ENCODE measurements at regions not wholly inside any gene's neighbourhood (a gene's known extent, or its start where the extent isn't known, plus 50 kb on each side); places are given as distances from the start of the nearest gene placed in this dataset.
"Not testable (repeated sequence)": the region's sequence is repeated elsewhere in the genome, so short reads cannot be mapped to it uniquely, and the experiment has no call there.

- no peak for TF ChIP-seq CTCF (IDR thresholded peaks at IDR 0.05; ENCODE audit: low read depth, low read length)
- H3K4me3 ChIP-seq (ENCODE audit: low read depth, low read length) = no peak overlapping the region
- no peak for DNase-seq (ENCODE audit: low read depth, low spot score)
- in situ Hi-C loops (cut with HindIII; ENCODE audit: low sequenced_read_pairs) = no loop called here
These were observed 74.8 kb downstream of the TANC2 start for GRCh38 chr17:63040816-63041215.

- DNase-seq (ENCODE audit: low read depth, low spot score) = no peak
- no peak for TF ChIP-seq CTCF (IDR thresholded peaks at IDR 0.05; ENCODE audit: low read depth, low read length)
- in situ Hi-C loops (cut with HindIII; ENCODE audit: low sequenced_read_pairs) = no loop called here
- no peak overlapping the region for H3K4me3 ChIP-seq (ENCODE audit: low read depth, low read length)
These were observed 75.2 kb downstream of the TANC2 start for GRCh38 chr17:63041251-63041650.

- DNase-seq (ENCODE audit: low read depth, low spot score) = no peak
- in situ Hi-C loops (cut with HindIII; ENCODE audit: low sequenced_read_pairs) = no loop called here
- no peak for TF ChIP-seq CTCF (IDR thresholded peaks at IDR 0.05; ENCODE audit: low read depth, low read length)
These were observed 75.7 kb downstream of the TANC2 start for GRCh38 chr17:63041722-63042121.

GRCh38 chr17:63042256-63042812 lies 76.3 kb downstream of the TANC2 start:
- no peak for TF ChIP-seq CTCF (IDR thresholded peaks at IDR 0.05; ENCODE audit: low read depth, low read length)
- H3K4me3 ChIP-seq (ENCODE audit: low read depth, low read length) = no peak overlapping the region

More at GRCh38 chr17:63041722-63042121, 75.7 kb downstream of the TANC2 start:
- H3K4me3 ChIP-seq (ENCODE audit: low read depth, low read length) = no peak overlapping the region

GRCh38 chr17:63057560-63057959 lies 91.5 kb downstream of the TANC2 start:
- H3K4me3 ChIP-seq (ENCODE audit: low read depth, low read length); in situ Hi-C loops (cut with HindIII; ENCODE audit: low sequenced_read_pairs); DNase-seq (ENCODE audit: low read depth, low spot score): not testable (repeated sequence)

More at GRCh38 chr17:63042256-63042812, 76.3 kb downstream of the TANC2 start:
- in situ Hi-C loops (cut with HindIII; ENCODE audit: low sequenced_read_pairs) = no loop called here
- DNase-seq (ENCODE audit: low read depth, low spot score) = no peak

- no peak for DNase-seq (ENCODE audit: low read depth, low spot score)
- H3K4me3 ChIP-seq (ENCODE audit: low read depth, low read length) = no peak overlapping the region
- TF ChIP-seq CTCF (IDR thresholded peaks at IDR 0.05; ENCODE audit: low read depth, low read length) = no peak
- in situ Hi-C loops (cut with HindIII; ENCODE audit: low sequenced_read_pairs) = no loop called here
These were observed 100.3 kb downstream of the TANC2 start for GRCh38 chr17:63066158-63066813.

- no peak for TF ChIP-seq CTCF (IDR thresholded peaks at IDR 0.05; ENCODE audit: low read depth, low read length)
- no peak for DNase-seq (ENCODE audit: low read depth, low spot score)
- no peak overlapping the region for H3K4me3 ChIP-seq (ENCODE audit: low read depth, low read length)
- in situ Hi-C loops (cut with HindIII; ENCODE audit: low sequenced_read_pairs) = no loop called here
These were observed 103.2 kb downstream of the TANC2 start for GRCh38 chr17:63069245-63069644.

Measured in astrocyte of the spinal cord (primary cell).